ENCODE measurements at regions not wholly inside any gene's neighbourhood (a gene's known extent, or its start where the extent isn't known, plus 50 kb on each side); places are given as distances from the start of the nearest gene placed in this dataset.
"Not testable (repeated sequence)": the region's sequence is repeated elsewhere in the genome, so short reads cannot be mapped to it uniquely, and the experiment has no call there.

- no peak for DNase-seq (ENCODE audit: low spot score)
Measured at GRCh38 chr10:89949496-89949895, 248.1 kb downstream of the KIF20B start.

DNA sequence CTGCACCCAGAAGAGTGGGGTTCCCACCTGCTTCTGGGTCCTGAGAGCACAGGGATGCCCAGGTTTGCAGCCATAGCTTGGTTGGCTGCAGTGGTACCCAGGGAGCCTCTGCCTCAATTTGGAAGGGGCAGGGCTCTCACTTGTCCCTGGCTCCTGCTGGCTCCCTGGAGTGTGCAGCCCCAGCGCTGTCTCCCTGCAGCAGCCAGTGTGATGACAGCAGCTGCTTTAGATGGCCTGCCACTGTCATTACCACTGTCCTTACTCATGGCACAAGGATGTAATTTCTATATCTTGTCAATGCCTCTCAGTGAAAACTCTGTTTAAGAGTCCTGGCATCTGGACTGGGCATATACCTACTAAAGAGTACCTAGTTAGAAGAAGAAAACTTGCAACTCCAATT, 250.9 kb downstream of the KIF20B start:
- DNase-seq (ENCODE audit: low spot score) = no peak

GRCh38 chr10:89952751-89953150, 251.4 kb downstream of the KIF20B start:
- DNase-seq (ENCODE audit: low spot score) = no peak

DNA sequence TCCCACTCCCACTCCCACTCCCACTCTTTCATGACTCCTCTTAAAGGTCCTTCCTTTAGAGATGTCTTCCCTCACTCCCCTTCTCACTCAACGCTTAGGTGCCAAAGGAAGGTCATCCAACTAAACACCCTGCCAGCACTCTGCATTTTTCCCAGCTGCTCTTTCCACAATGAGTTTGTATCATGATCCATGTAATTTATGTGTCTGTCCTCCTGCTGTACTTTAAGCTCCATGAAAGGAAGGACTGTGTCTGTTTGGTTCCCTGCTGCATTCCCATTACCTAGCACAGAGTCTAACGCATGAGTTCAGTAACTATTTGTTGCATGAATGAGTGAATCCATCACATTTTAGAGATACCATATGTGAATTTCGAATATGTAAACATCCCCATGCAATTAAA, 252.7 kb downstream of the KIF20B start:
- no peak for DNase-seq (ENCODE audit: low spot score)

- DNase-seq (ENCODE audit: low spot score) = no peak
Measured at GRCh38 chr10:89954787-89955566, 253.6 kb downstream of the KIF20B start.

DNA sequence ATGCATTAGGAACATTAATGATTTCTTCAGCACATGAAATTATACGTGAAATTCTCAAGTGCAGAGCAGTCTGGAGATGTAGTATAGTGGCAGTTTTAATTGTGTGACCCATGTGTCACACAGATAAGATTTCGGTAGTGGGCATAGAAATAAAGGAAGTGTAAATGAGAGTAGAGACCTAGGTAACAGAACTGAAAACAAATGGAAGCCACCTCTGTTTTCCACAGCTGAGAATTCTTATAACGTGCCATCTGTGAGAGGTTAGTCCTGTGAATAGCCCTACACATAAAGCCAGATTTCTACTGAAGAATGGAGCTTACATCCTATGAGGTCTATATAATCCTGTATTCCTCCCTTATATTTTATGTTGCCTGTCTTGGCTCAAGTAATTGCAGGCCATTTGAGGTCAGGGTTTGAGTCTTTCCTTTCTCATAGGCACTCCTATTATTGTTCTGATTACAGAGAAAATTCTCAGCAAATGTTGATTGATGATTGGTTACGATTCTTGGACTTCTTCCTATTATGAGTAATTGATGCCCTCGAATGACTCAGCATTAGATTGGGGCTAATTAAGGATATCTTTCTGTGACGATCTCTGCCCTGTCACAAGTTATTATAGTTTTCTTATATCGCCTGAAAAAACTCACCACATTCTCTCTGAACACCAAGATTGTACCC, 258.2 kb downstream of the KIF20B start:
- DNase-seq (ENCODE audit: low spot score) = no peak

DNA sequence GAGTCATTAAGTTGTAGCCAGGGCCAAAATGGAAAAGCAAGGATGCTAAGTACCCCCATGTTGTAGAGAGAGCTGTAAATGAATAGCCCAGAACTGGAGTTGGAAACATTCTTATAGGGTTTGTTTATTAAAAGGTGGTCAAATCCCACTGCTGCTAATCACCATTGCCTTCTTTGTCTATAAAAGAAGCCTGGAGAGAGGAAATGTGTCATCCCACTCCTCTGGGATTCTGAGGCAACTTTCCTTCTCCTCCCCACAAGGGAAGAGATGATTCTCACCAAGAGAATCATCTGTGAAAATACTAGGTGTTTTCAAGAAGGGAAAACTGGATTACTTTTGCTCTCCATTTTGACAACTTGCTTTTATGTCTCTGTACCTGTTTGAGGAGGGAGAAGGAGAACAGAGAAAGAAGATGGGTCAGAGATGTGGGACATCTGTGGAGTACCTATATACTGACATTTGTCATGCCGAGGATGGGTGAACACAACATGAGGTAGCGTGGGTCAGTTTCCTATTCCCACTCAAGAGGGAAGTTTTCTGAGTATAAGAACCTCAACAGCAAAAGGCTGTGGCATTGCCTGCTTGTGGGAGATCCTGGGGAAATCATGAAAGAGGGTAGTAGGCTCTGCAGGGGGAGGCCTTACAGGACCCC, 262.2 kb downstream of the KIF20B start:
- DNase-seq (ENCODE audit: low spot score) = no peak

DNA sequence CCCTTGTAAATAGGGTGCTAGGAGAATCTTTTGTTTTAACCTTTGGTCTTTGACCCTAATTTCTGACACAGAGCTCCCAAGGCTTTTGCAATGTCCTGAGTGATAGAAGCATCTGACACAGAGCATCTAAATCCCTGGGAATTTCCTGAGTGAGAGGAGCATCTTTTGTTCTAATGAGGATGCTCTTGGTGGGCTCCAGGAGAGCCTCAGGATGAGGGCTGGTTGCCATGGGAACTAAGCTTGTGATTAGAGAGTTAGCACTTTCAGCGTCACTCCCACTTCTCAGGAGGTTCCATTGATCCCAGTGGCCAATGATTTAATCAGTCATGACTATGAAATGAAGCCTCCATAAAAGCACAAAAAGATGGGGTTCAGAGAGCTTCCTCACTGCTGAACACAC, 264.8 kb downstream of the KIF20B start:
- no peak for DNase-seq (ENCODE audit: low spot score)

DNA sequence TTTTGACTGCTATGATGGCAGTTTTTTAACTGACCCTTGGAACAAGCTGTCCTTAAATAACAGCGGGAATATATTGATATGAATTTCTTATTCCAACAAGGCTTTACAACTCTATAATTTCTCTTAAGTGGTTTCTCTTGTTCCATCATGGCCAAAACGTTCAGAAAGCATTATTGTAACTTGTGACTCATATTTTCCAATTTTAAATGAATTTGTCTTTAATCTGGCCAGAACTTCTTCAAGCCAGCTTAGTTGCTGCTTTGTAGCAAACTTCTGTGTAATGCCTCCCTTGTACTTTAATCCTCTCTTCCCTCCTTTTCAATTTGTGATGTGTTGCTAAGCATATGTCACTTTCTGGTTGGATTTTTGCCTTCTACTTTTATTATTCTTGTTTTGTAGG, 271.9 kb downstream of the KIF20B start:
- DNase-seq (ENCODE audit: low spot score) = no peak

DNA sequence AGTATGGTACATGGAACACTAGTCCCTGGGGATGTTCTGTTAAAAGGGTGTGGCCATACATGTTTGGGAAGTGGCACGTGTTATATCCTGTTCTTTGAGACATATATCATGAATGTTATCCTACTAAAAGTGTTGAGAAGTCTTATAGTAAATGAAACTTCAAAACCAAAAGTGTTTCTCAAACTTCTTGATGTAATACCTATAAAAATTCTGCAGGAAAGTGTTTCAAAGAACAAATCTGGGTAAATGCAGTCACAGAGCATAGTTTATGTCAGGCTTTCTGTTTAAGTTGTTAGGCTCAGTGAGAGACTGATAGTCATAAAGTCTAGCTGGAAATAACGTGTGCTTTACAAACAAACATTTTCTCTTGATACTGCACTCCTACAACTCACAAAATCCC, 273.7 kb downstream of the KIF20B start:
- DNase-seq (ENCODE audit: low spot score) = no peak

DNA sequence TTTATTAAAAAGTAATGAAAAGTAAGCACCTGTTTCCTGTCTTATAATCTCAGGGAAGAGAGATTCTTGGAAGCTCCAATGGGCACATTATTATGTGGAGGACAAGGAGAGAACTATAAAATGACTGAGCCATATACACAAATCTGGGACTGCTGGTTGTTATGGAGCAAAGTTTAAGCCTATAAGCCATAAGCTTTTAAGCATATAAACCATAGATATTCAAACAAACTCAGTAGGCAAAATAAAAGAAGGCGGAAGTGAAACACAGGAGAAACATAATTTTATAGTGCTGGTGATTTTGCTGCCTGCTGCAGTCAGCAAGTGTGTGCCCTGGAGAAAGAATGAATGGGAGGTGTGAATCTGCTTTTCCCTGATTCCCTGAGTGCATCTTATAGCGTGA, 274.4 kb downstream of the KIF20B start:
- DNase-seq (ENCODE audit: low spot score) = no peak

DNA sequence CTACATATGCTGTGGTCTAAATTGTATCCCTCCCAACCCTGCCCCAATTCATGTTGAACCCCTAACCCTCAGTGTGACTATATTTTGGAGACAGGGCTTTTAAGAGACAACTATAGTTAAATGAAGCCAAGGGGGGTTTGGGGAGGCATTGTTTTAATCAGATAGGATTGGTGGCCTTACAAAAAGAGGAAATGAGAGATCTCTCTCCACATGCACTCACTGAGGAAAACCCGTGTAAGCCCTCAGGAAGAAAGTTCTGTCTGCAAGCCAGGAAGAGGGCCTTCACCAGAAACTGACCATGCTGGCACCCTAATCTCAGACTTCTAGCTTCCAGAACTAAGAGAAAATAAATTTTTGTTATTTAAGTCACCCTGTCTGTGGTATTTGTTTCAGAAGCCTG, 276.7 kb downstream of the KIF20B start:
- DNase-seq (ENCODE audit: low spot score) = no peak

- DNase-seq (ENCODE audit: low spot score) = no peak
Measured at GRCh38 chr10:89979726-89980125, 278.3 kb downstream of the KIF20B start.

GRCh38 chr10:89980166-89980565, 278.8 kb downstream of the KIF20B start:
- no peak for DNase-seq (ENCODE audit: low spot score)

GRCh38 chr10:89981891-89982290, 280.5 kb downstream of the KIF20B start:
- no peak for DNase-seq (ENCODE audit: low spot score)

DNA sequence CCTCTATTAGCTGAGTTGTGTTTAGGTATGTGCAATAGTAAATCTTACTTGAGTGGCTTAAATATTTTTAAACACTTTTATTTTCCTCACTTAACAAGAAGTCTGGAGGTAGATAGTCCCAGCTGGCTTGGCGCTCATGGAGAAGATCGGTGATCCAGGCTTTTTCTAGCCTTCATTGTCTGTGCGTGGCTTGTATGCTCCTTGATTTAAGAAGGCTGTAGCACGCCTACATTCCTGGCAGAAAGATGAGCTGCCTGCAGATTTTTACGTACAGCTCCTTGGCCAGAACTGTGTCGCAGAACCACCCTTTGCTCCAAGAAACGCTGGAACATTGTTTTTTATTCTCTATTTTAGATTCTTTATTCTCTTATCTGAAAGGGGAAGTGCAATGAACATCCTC, 284.1 kb downstream of the KIF20B start:
- no peak for DNase-seq (ENCODE audit: low spot score)

DNA sequence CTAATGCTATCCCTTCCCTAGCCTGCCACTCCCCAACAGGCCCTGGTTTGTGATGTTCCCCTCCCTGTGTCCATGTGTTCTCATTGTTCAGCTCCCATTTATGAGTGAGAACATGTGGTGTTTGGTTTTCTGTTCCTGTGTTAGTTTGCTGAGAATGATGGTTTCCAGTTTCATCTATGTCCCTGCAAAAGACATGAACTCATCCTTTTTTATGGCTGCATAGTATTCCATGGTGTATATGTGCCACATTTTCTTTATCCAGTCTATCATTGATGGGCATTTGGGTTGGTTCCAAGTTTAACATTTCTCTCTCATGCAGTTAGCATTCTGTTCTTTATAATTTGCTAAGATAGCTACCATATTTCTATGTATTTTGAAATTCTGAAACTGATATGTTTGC, 287.0 kb downstream of the KIF20B start:
- DNase-seq (ENCODE audit: low spot score) = not testable (repeated sequence)

- no peak for DNase-seq (ENCODE audit: low spot score)
Measured at GRCh38 chr10:89992575-89992974, 291.2 kb downstream of the KIF20B start.

DNA sequence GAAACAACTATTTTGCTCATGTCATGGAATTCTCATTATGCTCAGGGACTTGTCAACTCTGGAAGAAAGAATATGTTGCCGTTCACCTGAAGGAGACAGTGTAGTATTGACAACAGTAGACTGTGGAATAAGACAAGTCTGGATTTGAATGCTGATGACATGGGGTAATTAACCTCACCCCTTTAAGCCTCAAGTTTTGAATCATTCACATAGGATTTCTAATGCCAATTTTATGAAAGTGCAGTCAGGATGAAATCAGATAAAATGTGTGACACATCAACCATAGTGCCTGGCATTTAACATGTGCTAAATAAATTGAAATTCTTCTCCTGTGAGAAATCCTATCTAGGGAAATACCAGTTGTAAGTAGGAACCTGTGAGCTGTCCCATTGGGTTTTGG, 305.8 kb downstream of the KIF20B start:
- DNase-seq (ENCODE audit: low spot score) = no peak

GRCh38 chr10:90011281-90011680, 309.9 kb downstream of the KIF20B start:
- not testable (repeated sequence) for DNase-seq (ENCODE audit: low spot score)

- DNase-seq (ENCODE audit: low spot score) = no peak
Measured at GRCh38 chr10:90018819-90019218, 317.4 kb downstream of the KIF20B start.

DNA sequence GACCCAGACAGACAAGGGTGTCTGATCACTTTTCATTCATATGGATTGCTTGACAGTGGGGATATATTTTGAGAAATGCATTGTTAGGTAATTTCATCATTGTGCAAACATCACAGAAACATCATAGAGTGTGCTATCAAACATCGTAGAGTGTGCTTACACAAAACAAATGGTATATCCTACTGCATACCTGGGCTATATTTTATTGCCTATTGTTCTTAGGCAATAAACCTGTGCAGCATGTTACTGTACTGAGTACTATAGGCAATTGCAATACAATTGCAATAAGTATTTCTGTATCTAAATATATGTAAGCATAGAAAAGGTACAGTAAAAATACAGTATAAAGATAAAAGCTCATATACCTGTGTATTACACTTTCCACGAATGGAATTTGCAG, 319.1 kb downstream of the KIF20B start:
- no peak for DNase-seq (ENCODE audit: low spot score)

GRCh38 chr10:90023950-90024349, 322.6 kb downstream of the KIF20B start:
- DNase-seq (ENCODE audit: low spot score) = no peak

All from AG08395 (cell line).